GM12878 (cell line): ENCODE measurements at regions not wholly inside any gene's neighbourhood (a gene's known extent, or its start where the extent isn't known, plus 50 kb on each side); places are given as distances from the start of the nearest gene placed in this dataset.

Experiments
- ATAC-seq: fragments of 200-7000 bp; cut with Tn5 transposase; 3 replicates; pipeline ENCODE4 v1.9.1; 2020; ENCODE audit warnings: mild to moderate bottlenecking, moderate library complexity
- BruUV-seq: library from RNA; stranded (reverse); fragments of 400-500 nt; replicated peaks from 2 replicates; lab custom pipeline; 2021; lab: Mats Ljungman, UMichigan
- CTCF ChIA-PET: fragments of 300-600 bp; sonication (Branson Sonifier 250); formaldehyde crosslinking; extraction: SDS; loops from one replicate; lab custom pipeline; 2021; ENCODE audit warnings: inconsistent platforms; lab: Yijun Ruan, JAX
- POLR2A ChIA-PET: fragments of 350-600 bp; formaldehyde crosslinking; extraction: SDS; loops from one replicate; lab custom pipeline; 2021; ENCODE audit warnings: inconsistent platforms; lab: Charles Lee
- RAD21 ChIA-PET: fragments of 300-600 bp; sonication (Branson Sonifier 250); formaldehyde crosslinking; loops from one replicate; lab custom pipeline; 2023; ENCODE audit warnings: antibody characterized with exemption; ENCODE audit not compliant: unreplicated experiment; lab: Charles Lee
- SMC1A ChIA-PET: fragments of 300-600 bp; sonication (Branson Sonifier 250); formaldehyde crosslinking; loops from one replicate; lab custom pipeline; 2023; ENCODE audit not compliant: unreplicated experiment, uncharacterized antibody; lab: Charles Lee
- DNase-seq: peaks from one replicate; pipeline ENCODE4 v3.0.0-alpha.2; 2011; ENCODE audit warnings: low read depth, low spot score
- FAIRE-seq: peaks from 3 replicates; lab custom pipeline; 2011; peaks lifted over from hg19 to GRCh38; lab: Jason Lieb, UNC
- H2AFZ ChIP-seq: 2 replicates; pipeline ENCODE4 v1.6.0; 2011; ENCODE audit warnings: low read depth, low read length, control low read depth; ENCODE audit not compliant: control insufficient read depth
- H3K27ac ChIP-seq: 2 replicates; pipeline ENCODE4 v1.5.1; 2011; ENCODE audit warnings: control low read depth; ENCODE audit not compliant: control insufficient read depth, insufficient read depth
- H3K27me3 ChIP-seq, 2 experiments: replicated peaks in 1 of 2; 2 replicates each; pipeline versions ENCODE4 v1.6.0 to v1.6.1; 2011; ENCODE audit warnings: low read length in 1 of 2; ENCODE audit not compliant: control insufficient read depth in 2 of 2, insufficient read depth in 2 of 2
- H3K36me3 ChIP-seq, 2 experiments: 2 replicates each; pipeline ENCODE4 v1.5.1; 2011; ENCODE audit warnings: low read length in 1 of 2; ENCODE audit not compliant: control insufficient read depth in 2 of 2, insufficient read depth in 2 of 2
- H3K4me1 ChIP-seq: 2 replicates; pipeline ENCODE4 v1.6.1; 2011; ENCODE audit warnings: mild to moderate bottlenecking, low read length, moderate library complexity, mixed read lengths; ENCODE audit not compliant: control insufficient read depth, insufficient read depth
- H3K4me2 ChIP-seq: 2 replicates; pipeline ENCODE4 v1.6.0; 2011; ENCODE audit warnings: control low read depth; ENCODE audit not compliant: control insufficient read depth, insufficient read depth
- H3K4me3 ChIP-seq: fragments of 200-600 bp; sonication (generic); 2 replicates; pipeline ENCODE4 v1.5.1; 2016
- H3K79me2 ChIP-seq: 2 replicates; pipeline ENCODE4 v1.6.0; 2011; ENCODE audit warnings: low read length; ENCODE audit not compliant: control insufficient read depth, insufficient read depth
- H3K9ac ChIP-seq: 2 replicates; pipeline ENCODE4 v1.8.0; 2011; ENCODE audit warnings: low read length, control low read depth, mixed read lengths; ENCODE audit not compliant: control insufficient read depth, insufficient read depth
- H3K9me3 ChIP-seq: replicated peaks from 3 replicates; pipeline ENCODE4 v1.5.1; 2011; ENCODE audit warnings: mild to moderate bottlenecking, low read length; ENCODE audit not compliant: control insufficient read depth, insufficient read depth
- H4K20me1 ChIP-seq: 2 replicates; pipeline ENCODE4 v1.6.0; 2011; ENCODE audit not compliant: control insufficient read depth, insufficient read depth
- MYC ChIP-seq: IDR thresholded peaks from 2 replicates; pipeline ENCODE4 v1.6.1; 2011; ENCODE audit warnings: mild to moderate bottlenecking, low read length, moderate library complexity, inconsistent platforms; ENCODE audit not compliant: insufficient read depth, insufficient replicate concordance, insufficient read length, severe bottlenecking
- REST ChIP-seq: IDR thresholded peaks from 2 replicates; pipeline ENCODE4 v1.6.1; 2012; ENCODE audit warnings: mild to moderate bottlenecking, low read depth, low read length
- SPI1 ChIP-seq: IDR thresholded peaks from 2 replicates; pipeline ENCODE4 v1.6.1; 2011; ENCODE audit warnings: low read depth, mild to moderate bottlenecking, low read length, moderate library complexity, borderline replicate concordance; ENCODE audit not compliant: insufficient read depth
- SREBF1 ChIP-seq: IDR thresholded peaks from 2 replicates; pipeline ENCODE4 v1.6.1; 2012; ENCODE audit warnings: mild to moderate bottlenecking, low read length
- SRF ChIP-seq, 2 experiments: IDR thresholded peaks; 2 replicates each; pipeline ENCODE4 v1.6.1; 2011; ENCODE audit warnings: low read depth in 2 of 2, low read length in 2 of 2, mild to moderate bottlenecking in 1 of 2, moderate library complexity in 1 of 2
- WGBS: methylation state at CpG from one replicate; pipeline ENCODE4 v1.1.6; 2016; ENCODE audit warnings: low lambda C conversion rate; ENCODE audit not compliant: insufficient replicate concordance, insufficient coverage; ENCODE audit errors: missing lambda C conversion rate; 5-methylcytosine and 5-hydroxymethylcytosine counted together
- in situ Hi-C: fragments of 300-500 bp; cut with MboI; formaldehyde crosslinking; loops from 9 replicates; pipeline ENCODE4 v1.14.3; 2018; ENCODE audit warnings: mixed read lengths
- intact Hi-C: fragments of 100-400 bp; cut with micrococcal nuclease; formaldehyde crosslinking; loops from one replicate; pipeline ENCODE4 v1.14.2; 2022; ENCODE audit not compliant: unreplicated experiment

DNA sequence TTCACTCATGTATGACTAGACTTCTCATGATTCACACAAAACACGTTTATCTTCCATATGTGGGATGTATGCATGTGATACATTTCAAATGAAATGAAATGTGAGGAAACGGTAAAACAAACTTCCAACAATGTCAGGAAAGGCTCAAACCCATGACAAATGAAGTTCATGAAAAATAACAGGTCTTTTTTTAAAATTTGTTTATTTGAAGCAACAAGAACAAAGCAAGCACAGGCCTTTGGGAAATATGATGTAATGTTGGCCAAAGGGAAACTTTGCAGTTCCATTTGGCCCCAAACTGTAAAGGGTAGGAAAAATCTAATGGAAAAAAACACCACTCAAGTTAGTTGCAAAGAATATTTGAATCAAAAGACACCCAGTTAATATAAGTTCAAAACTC, 463.8 kb upstream of the ARGLU1 start:
- SMC1A ChIA-PET, result no interaction called here
- WGBS, result 4% methylated on average over 2 of the region's 2 CpGs
- intact Hi-C loops (no loop called here), in situ Hi-C loops (no loop called here)
- TF ChIP-seq SPI1 (no peak), MYC (no peak), REST (no peak), SREBF1 (no peak), SRF (IDR thresholded peaks at IDR 0.05; ENCODE audit: low read depth in 2 of 2, low read length in 2 of 2) (no peak)
- RAD21 ChIA-PET, result no interaction called here
- POLR2A ChIA-PET, result no interaction called here
- H3K36me3 ChIP-seq, result no peaks in the 10 kb centered on the region
- ATAC-seq (no peak), FAIRE-seq (no peak), DNase-seq (no peak)
- H3K4me3 ChIP-seq, result no peak overlapping the region
- no peaks in the 10 kb centered on the region for H3K27me3 ChIP-seq
- CTCF ChIA-PET, result no interaction called here
- no TSS peak for BruUV-seq
- H3K9me3 ChIP-seq, result no peaks in the 10 kb centered on the region
- H3K4me1 ChIP-seq, result no peaks in the 10 kb centered on the region
- no peaks in the 10 kb centered on the region for H4K20me1 ChIP-seq
- H3K4me2 ChIP-seq, result no peak overlapping the region
- no peak overlapping the region for H3K27ac ChIP-seq
- H3K9ac ChIP-seq, result no peak overlapping the region
- H2AFZ ChIP-seq, result no peak overlapping the region
- no peaks in the 10 kb centered on the region for H3K79me2 ChIP-seq
